ENCODE measurements at regions not wholly inside any gene's neighbourhood (a gene's known extent, or its start where the extent isn't known, plus 50 kb on each side); places are given as distances from the start of the nearest gene placed in this dataset.

- DNase-seq (ENCODE audit: low spot score): no peak
- in situ Hi-C loops (cut with MboI; ENCODE audit: low pct_unique_long_range_greater_than_20kb, low sequenced_read_pairs, unreplicated experiment): no loop called here
- no peak for TF ChIP-seq CTCF (IDR thresholded peaks at IDR 0.05; ENCODE audit: extremely low read depth, insufficient read depth, missing control alignments)
Measured at GRCh38 chr10:54962134-54962900, 161.3 kb upstream of the PCDH15 start.

GRCh38 chr10:54961040-54961439 is 160.0 kb upstream of the PCDH15 start:
- TF ChIP-seq CTCF (IDR thresholded peaks at IDR 0.05; ENCODE audit: extremely low read depth, insufficient read depth, missing control alignments): no peak
- in situ Hi-C loops (cut with MboI; ENCODE audit: low pct_unique_long_range_greater_than_20kb, low sequenced_read_pairs, unreplicated experiment): no loop called here
- no peak for DNase-seq (ENCODE audit: low spot score)

DNA sequence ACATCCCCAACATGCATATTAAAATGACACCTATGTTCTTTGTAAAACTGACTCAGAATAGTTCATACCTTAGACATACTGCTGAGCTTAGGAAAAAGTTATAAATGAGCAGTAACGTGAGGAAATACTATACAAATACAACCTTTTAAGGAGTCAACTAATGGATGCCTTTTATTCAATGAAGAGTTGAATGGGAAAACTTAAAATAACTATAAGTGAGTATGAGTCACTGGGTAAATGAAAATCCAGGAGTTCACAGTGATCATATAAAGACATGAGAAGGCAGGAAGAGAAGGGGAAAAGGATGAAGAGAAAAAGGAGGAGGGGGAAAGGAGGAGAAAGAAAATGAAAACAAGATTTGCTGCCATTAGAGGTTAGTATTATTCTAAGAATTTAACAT is 157.8 kb upstream of the PCDH15 start:
- in situ Hi-C loops (cut with MboI; ENCODE audit: low pct_unique_long_range_greater_than_20kb, low sequenced_read_pairs, unreplicated experiment): no loop called here
- DNase-seq (ENCODE audit: low spot score): no peak
- TF ChIP-seq CTCF (IDR thresholded peaks at IDR 0.05; ENCODE audit: extremely low read depth, insufficient read depth, missing control alignments): no peak

DNA sequence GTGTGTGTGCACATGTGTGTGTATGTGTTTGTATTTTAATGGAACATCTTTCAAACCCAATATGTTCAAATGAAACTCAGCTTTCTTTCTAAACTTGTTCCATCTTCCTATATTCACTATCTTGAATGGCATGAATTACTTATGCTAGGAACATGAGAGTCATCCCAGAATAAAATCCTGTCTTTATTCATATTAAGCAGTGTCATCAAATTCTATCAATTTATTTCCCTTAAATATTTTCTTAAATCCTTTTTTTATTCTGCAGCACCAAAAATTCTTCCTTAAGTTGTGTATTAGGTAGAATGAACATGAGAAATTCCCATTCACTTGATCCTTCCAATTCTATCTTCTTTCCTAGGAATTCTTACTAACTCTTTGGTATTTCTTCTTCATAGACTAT is 146.6 kb upstream of the PCDH15 start:
- no peak for TF ChIP-seq CTCF (IDR thresholded peaks at IDR 0.05; ENCODE audit: extremely low read depth, insufficient read depth, missing control alignments)
- DNase-seq (ENCODE audit: low spot score): no peak
- in situ Hi-C loops (cut with MboI; ENCODE audit: low pct_unique_long_range_greater_than_20kb, low sequenced_read_pairs, unreplicated experiment): no loop called here

DNA sequence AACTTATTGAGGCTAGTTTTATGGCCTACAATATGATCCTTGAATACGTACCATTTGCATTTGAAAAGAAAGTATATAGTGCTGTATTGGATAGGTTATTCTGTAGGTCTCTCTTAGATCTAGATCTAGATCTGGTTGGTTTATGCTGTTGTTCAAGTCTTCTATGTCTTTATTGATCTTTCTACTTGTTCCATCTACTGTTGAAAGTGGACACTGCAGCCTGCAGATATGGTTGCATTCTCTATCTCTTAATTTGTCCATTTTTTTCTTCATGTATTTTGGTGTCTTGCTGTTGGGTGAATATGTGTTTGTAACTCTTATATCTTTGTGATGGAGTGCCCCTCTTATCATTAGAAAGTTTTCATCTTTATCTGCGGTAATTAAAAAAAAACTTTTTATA is 139.4 kb upstream of the PCDH15 start:
- DNase-seq (ENCODE audit: low spot score): no peak
- in situ Hi-C loops (cut with MboI; ENCODE audit: low pct_unique_long_range_greater_than_20kb, low sequenced_read_pairs, unreplicated experiment): no loop called here
- TF ChIP-seq CTCF (IDR thresholded peaks at IDR 0.05; ENCODE audit: extremely low read depth, insufficient read depth, missing control alignments): peak; percentile 8

GRCh38 chr10:54914049-54914448 is 113.0 kb upstream of the PCDH15 start:
- no peak for TF ChIP-seq CTCF (IDR thresholded peaks at IDR 0.05; ENCODE audit: extremely low read depth, insufficient read depth, missing control alignments)
- in situ Hi-C loops (cut with MboI; ENCODE audit: low pct_unique_long_range_greater_than_20kb, low sequenced_read_pairs, unreplicated experiment): no loop called here
- no peak for DNase-seq (ENCODE audit: low spot score)

All from GM13977 (cell line).